Astrocyte (in vitro differentiated cells and primary cell): ENCODE measurements at regions not wholly inside any gene's neighbourhood (a gene's known extent, or its start where the extent isn't known, plus 50 kb on each side); places are given as distances from the start of the nearest gene placed in this dataset.

Experiments
- DNase-seq: peaks from one replicate; pipeline ENCODE4 v3.0.0-alpha.2; 2010; ENCODE audit warnings: low read depth
- FAIRE-seq: peaks from 2 replicates; lab custom pipeline; 2011; peaks lifted over from hg19 to GRCh38; lab: Jason Lieb, UNC
- H2AFZ ChIP-seq: 2 replicates; pipeline ENCODE4 v1.6.0; 2012; ENCODE audit warnings: low read depth, low read length, inconsistent platforms
- H3K27ac ChIP-seq: 2 replicates; pipeline ENCODE4 v1.5.1; 2011; ENCODE audit warnings: low read depth, low read length, inconsistent platforms
- H3K27me3 ChIP-seq: 2 replicates; pipeline ENCODE4 v1.6.0; 2011; ENCODE audit warnings: low read length, inconsistent platforms; ENCODE audit not compliant: insufficient read depth
- H3K36me3 ChIP-seq: 2 replicates; pipeline ENCODE4 v1.5.1; 2011; ENCODE audit warnings: low read length, inconsistent platforms; ENCODE audit not compliant: insufficient read depth
- H3K4me1 ChIP-seq: 2 replicates; pipeline ENCODE4 v1.5.1; 2011; ENCODE audit warnings: low read length, inconsistent platforms; ENCODE audit not compliant: insufficient read depth
- H3K4me2 ChIP-seq: 2 replicates; pipeline ENCODE4 v1.6.0; 2012; ENCODE audit warnings: low read length, inconsistent platforms
- H3K4me3 ChIP-seq: 2 replicates; pipeline ENCODE4 v1.5.1; 2011; ENCODE audit warnings: low read depth, mild to moderate bottlenecking, low read length, inconsistent platforms; ENCODE audit not compliant: insufficient read depth
- H3K79me2 ChIP-seq: 2 replicates; pipeline ENCODE4 v1.6.0; 2012; ENCODE audit warnings: mild to moderate bottlenecking, low read length, inconsistent platforms; ENCODE audit not compliant: insufficient read depth
- H3K9ac ChIP-seq: 2 replicates; pipeline ENCODE4 v1.6.0; 2012; ENCODE audit warnings: mild to moderate bottlenecking, low read length, inconsistent platforms
- H3K9me3 ChIP-seq: 2 replicates; pipeline ENCODE4 v1.5.1; 2012; ENCODE audit warnings: low read depth, mild to moderate bottlenecking, low read length, inconsistent platforms; ENCODE audit not compliant: insufficient read depth
- H4K20me1 ChIP-seq: 2 replicates; pipeline ENCODE4 v1.6.0; 2012; ENCODE audit warnings: low read length, inconsistent platforms; ENCODE audit not compliant: insufficient read depth
- H3K27ac Mint-ChIP-seq: one replicate; pipeline ENCODE4 v1.8.0; 2021; ENCODE audit warnings: mild to moderate bottlenecking, mixed read lengths; ENCODE audit not compliant: unreplicated experiment
- H3K27me3 Mint-ChIP-seq: one replicate; pipeline ENCODE4 v1.8.0; 2021; ENCODE audit warnings: low read depth, mixed read lengths; ENCODE audit not compliant: unreplicated experiment
- H3K36me3 Mint-ChIP-seq: one replicate; pipeline ENCODE4 v1.8.0; 2021; ENCODE audit warnings: low read depth, mixed read lengths; ENCODE audit not compliant: unreplicated experiment
- H3K4me1 Mint-ChIP-seq: one replicate; pipeline ENCODE4 v1.8.0; 2021; ENCODE audit warnings: low read depth, mixed read lengths; ENCODE audit not compliant: unreplicated experiment
- H3K4me3 Mint-ChIP-seq: one replicate; pipeline ENCODE4 v1.8.0; 2021; ENCODE audit warnings: mild to moderate bottlenecking, moderate library complexity, mixed read lengths; ENCODE audit not compliant: unreplicated experiment
- H3K9me3 Mint-ChIP-seq: one replicate; pipeline ENCODE4 v1.8.0; 2021; ENCODE audit warnings: mild to moderate bottlenecking, mixed read lengths; ENCODE audit not compliant: unreplicated experiment
- CTCF ChIP-seq: IDR thresholded peaks from 2 replicates; pipeline ENCODE4 v1.5.1; 2011; ENCODE audit warnings: low read depth, mild to moderate bottlenecking, inconsistent platforms, low read length, moderate library complexity; ENCODE audit not compliant: insufficient read depth
- EZH2 ChIP-seq: IDR thresholded peaks from 2 replicates; pipeline ENCODE4 v1.6.1; 2012; ENCODE audit warnings: mild to moderate bottlenecking, low read length, inconsistent platforms; ENCODE audit not compliant: insufficient read depth

GRCh38 chr1:194081444-194081843, 895.0 kb upstream of the B3GALT2 start:
- no peaks in the 10 kb centered on the region for H3K27me3 ChIP-seq
- H3K9me3 Mint-ChIP-seq: peaks cover 2% of the 10 kb centered on the region
- no peaks in the 10 kb centered on the region for H3K27me3 Mint-ChIP-seq
- no peak overlapping the region for H3K4me2 ChIP-seq
- TF ChIP-seq EZH2 (no peak), CTCF (no peak)
- H3K4me3 ChIP-seq: no peak overlapping the region
- H3K27ac ChIP-seq: no peak overlapping the region
- H3K9me3 ChIP-seq: no peaks in the 10 kb centered on the region
- peaks cover 1% of the 10 kb centered on the region for H3K4me1 ChIP-seq
- no peak overlapping the region for H3K4me3 Mint-ChIP-seq
- no peaks in the 10 kb centered on the region for H3K79me2 ChIP-seq
- peaks cover under 1% of the 10 kb centered on the region for H3K4me1 Mint-ChIP-seq
- no peak for DNase-seq
- H3K36me3 Mint-ChIP-seq: no peaks in the 10 kb centered on the region
- no peaks in the 10 kb centered on the region for H3K36me3 ChIP-seq
- FAIRE-seq: no peak
- H3K27ac Mint-ChIP-seq: no peak overlapping the region
- no peaks in the 10 kb centered on the region for H4K20me1 ChIP-seq
- H2AFZ ChIP-seq: no peak overlapping the region
- no peak overlapping the region for H3K9ac ChIP-seq

DNA sequence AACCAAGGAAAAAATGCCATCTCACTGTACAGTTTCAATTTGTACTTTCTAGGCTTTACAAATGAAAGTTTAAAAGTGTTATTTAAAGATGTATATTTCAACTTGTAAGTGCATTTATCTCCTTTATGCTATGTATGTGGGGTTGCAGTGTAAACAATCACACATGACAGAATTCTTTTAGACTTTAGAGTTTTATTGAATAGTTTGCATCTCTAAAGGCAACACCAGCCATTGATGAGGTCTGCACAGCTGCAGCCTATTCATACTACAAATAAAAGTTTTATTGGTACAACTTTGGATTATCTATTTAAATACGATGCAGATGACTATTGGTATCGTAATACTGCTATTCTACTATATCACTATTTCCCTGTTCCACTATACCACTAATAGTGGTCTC, 894.4 kb upstream of the B3GALT2 start:
- Histone ChIP-seq H3K4me1 (peaks cover 4% of the 10 kb centered on the region), H3K4me3 (no peak overlapping the region), H3K9me3 (no peaks in the 10 kb centered on the region), H3K36me3 (no peaks in the 10 kb centered on the region), H3K4me2 (no peak overlapping the region), H3K79me2 (no peaks in the 10 kb centered on the region), H4K20me1 (no peaks in the 10 kb centered on the region), H3K27me3 (no peaks in the 10 kb centered on the region), H2AFZ (no peak overlapping the region), H3K9ac (no peak overlapping the region), H3K27ac (no peak overlapping the region)
- no peak for FAIRE-seq
- no peak overlapping the region for H3K27ac Mint-ChIP-seq
- DNase-seq: no peak
- no peak overlapping the region for H3K4me3 Mint-ChIP-seq
- no peaks in the 10 kb centered on the region for H3K27me3 Mint-ChIP-seq
- H3K4me1 Mint-ChIP-seq: peaks cover 3% of the 10 kb centered on the region
- TF ChIP-seq EZH2 (no peak), CTCF (no peak)
- H3K36me3 Mint-ChIP-seq: no peaks in the 10 kb centered on the region
- peaks cover 2% of the 10 kb centered on the region for H3K9me3 Mint-ChIP-seq

DNA sequence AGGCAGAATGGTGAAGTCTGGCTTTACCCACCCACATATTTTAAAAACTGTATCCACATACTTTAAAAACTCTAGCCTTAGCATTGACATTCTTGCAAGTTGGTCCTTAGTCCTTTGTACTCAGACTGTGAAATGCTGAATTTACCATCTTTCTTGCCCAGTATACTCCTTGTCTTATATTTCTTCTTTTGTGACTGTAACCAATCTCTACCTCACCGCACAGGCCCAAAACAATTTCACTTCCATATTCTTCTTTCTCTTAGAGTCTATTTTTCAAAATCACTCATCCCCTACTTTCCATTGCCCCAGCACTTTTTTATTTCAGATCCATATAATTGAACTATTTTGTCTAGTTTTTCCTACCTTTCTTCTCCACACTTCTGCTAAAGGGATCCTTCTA, 892.4 kb upstream of the B3GALT2 start:
- H3K9me3 Mint-ChIP-seq: peaks cover 2% of the 10 kb centered on the region

More for the DNA sequence above, 892.4 kb upstream of the B3GALT2 start:
- H3K27me3 ChIP-seq: no peaks in the 10 kb centered on the region
- no peaks in the 10 kb centered on the region for H3K9me3 ChIP-seq
- H3K4me2 ChIP-seq: no peak overlapping the region
- Mint-ChIP-seq H3K27ac (no peak overlapping the region), H3K36me3 (no peaks in the 10 kb centered on the region), H3K4me3 (no peak overlapping the region), H3K4me1 (peaks cover 3% of the 10 kb centered on the region), H3K27me3 (no peaks in the 10 kb centered on the region)
- H3K4me1 ChIP-seq: peaks cover 4% of the 10 kb centered on the region
- TF ChIP-seq EZH2: no peak
- TF ChIP-seq CTCF: no peak
- no peak overlapping the region for H3K27ac ChIP-seq
- H3K9ac ChIP-seq: no peak overlapping the region
- no peak for DNase-seq
- no peak for FAIRE-seq
- H3K36me3 ChIP-seq: no peaks in the 10 kb centered on the region
- no peaks in the 10 kb centered on the region for H3K79me2 ChIP-seq
- H3K4me3 ChIP-seq: no peak overlapping the region
- no peak overlapping the region for H2AFZ ChIP-seq
- no peaks in the 10 kb centered on the region for H4K20me1 ChIP-seq
